Osteocyte (in vitro differentiated cells): ENCODE measurements at regions not wholly inside any gene's neighbourhood (a gene's known extent, or its start where the extent isn't known, plus 50 kb on each side); places are given as distances from the start of the nearest gene placed in this dataset.
"Not testable (repeated sequence)": the region's sequence is repeated elsewhere in the genome, so short reads cannot be mapped to it uniquely, and the experiment has no call there.

ENCODE experiments used
- DNase-seq: peaks from one replicate; pipeline ENCODE4 v3.0.0; 2021; ENCODE audit warnings: mixed read lengths; ENCODE audit not compliant: unreplicated experiment; ENCODE audit errors: extremely low spot score
- H3K27ac Mint-ChIP-seq: one replicate; pipeline ENCODE4 v1.8.0; 2021; ENCODE audit warnings: mild to moderate bottlenecking, mixed read lengths; ENCODE audit not compliant: unreplicated experiment
- H3K27me3 Mint-ChIP-seq: one replicate; pipeline ENCODE4 v1.8.0; 2021; ENCODE audit warnings: mixed read lengths; ENCODE audit not compliant: unreplicated experiment
- H3K36me3 Mint-ChIP-seq: one replicate; pipeline ENCODE4 v1.8.0; 2021; ENCODE audit warnings: mixed read lengths; ENCODE audit not compliant: unreplicated experiment
- H3K4me1 Mint-ChIP-seq: one replicate; pipeline ENCODE4 v1.8.0; 2021; ENCODE audit warnings: mixed read lengths; ENCODE audit not compliant: unreplicated experiment
- H3K4me3 Mint-ChIP-seq: one replicate; pipeline ENCODE4 v1.8.0; 2021; ENCODE audit warnings: mild to moderate bottlenecking, moderate library complexity, mixed read lengths; ENCODE audit not compliant: unreplicated experiment
- H3K9me3 Mint-ChIP-seq: one replicate; pipeline ENCODE4 v1.8.0; 2021; ENCODE audit warnings: mixed read lengths; ENCODE audit not compliant: unreplicated experiment
- TF ChIP-seq, protein P1 (sequence below): fragments of 200-600 bp; sonication (generic); IDR thresholded peaks from 2 replicates; pipeline ENCODE4 v1.5.0; 2021; ENCODE audit warnings: antibody characterized with exemption, mild to moderate bottlenecking, moderate library complexity

DNA sequence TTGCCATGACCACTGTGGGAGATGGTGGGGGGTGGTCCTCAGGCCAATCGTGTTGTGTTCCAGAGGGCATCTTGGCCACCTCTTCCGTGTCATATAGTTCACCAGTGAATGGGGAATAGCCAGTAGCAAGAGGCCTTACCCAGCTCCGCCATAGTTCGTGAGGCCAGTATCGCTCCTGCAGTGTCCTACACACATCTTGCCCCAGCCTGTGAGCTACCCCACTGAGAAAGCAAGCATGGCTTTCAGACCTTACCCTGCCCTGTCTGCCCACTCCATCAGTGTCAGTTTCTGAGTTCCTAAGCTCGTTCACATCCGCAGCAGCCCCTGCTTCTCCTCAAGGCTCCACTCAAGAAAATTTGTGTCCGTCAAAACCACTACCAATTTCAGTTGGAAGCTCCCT lies 586.0 kb upstream of the PABPC5 start:
- not testable (repeated sequence) for H3K36me3 Mint-ChIP-seq, H3K4me1 Mint-ChIP-seq, H3K27ac Mint-ChIP-seq, H3K4me3 Mint-ChIP-seq, DNase-seq, H3K27me3 Mint-ChIP-seq
- H3K9me3 Mint-ChIP-seq: peaks cover 23% of the 10 kb centered on the region

DNA sequence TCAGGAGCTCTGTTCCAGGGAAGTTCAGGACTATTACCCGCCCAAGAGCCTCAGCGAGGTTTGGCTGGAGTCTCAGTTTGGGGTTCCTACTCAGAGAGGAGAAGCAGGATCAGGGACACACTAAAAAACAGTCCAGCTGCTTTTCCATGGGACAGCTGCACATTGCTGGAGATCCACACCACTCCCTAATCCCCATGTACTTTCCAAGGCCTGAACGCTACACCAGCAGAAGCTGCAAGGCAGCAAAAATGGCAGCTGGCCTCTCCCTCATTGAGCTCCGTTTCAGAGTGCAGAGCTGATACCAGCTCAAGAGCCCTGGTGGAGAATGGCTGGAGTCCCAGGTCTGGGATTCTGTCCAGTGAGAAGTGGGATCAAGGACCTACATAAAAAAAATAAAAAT lies 551.2 kb upstream of the PABPC5 start:
- no peak overlapping the region for H3K4me3 Mint-ChIP-seq
- TF ChIP-seq, protein P1, sequence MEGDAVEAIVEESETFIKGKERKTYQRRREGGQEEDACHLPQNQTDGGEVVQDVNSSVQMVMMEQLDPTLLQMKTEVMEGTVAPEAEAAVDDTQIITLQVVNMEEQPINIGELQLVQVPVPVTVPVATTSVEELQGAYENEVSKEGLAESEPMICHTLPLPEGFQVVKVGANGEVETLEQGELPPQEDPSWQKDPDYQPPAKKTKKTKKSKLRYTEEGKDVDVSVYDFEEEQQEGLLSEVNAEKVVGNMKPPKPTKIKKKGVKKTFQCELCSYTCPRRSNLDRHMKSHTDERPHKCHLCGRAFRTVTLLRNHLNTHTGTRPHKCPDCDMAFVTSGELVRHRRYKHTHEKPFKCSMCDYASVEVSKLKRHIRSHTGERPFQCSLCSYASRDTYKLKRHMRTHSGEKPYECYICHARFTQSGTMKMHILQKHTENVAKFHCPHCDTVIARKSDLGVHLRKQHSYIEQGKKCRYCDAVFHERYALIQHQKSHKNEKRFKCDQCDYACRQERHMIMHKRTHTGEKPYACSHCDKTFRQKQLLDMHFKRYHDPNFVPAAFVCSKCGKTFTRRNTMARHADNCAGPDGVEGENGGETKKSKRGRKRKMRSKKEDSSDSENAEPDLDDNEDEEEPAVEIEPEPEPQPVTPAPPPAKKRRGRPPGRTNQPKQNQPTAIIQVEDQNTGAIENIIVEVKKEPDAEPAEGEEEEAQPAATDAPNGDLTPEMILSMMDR: no peak
- DNase-seq: no peak
- H3K27me3 Mint-ChIP-seq: no peaks in the 10 kb centered on the region
- no peak overlapping the region for H3K27ac Mint-ChIP-seq
- H3K36me3 Mint-ChIP-seq: no peaks in the 10 kb centered on the region
- H3K9me3 Mint-ChIP-seq: peaks cover 28% of the 10 kb centered on the region
- no peaks in the 10 kb centered on the region for H3K4me1 Mint-ChIP-seq

DNA sequence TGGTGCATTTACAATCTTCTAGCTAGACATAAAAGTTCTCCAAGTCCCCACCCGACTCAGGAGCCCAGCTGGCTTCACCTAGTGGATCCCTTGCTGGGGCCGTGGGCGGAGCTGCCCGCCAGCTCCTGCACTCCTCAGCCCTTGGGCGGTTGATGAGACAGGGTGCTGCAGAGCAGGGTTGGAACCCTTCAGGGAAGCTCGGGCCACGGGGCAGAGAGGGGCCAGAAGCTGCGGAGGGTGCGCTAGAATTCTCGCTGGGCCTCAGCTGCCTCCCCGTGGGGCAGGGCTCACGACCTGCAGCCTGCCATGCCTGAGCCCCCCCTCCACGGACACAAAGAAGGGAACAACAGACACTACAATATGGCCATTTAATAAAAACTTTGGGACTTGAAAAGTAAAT lies 519.8 kb upstream of the PABPC5 start:
- not testable (repeated sequence) for H3K9me3 Mint-ChIP-seq, H3K4me1 Mint-ChIP-seq, H3K36me3 Mint-ChIP-seq, DNase-seq, H3K27me3 Mint-ChIP-seq, H3K4me3 Mint-ChIP-seq, H3K27ac Mint-ChIP-seq

DNA sequence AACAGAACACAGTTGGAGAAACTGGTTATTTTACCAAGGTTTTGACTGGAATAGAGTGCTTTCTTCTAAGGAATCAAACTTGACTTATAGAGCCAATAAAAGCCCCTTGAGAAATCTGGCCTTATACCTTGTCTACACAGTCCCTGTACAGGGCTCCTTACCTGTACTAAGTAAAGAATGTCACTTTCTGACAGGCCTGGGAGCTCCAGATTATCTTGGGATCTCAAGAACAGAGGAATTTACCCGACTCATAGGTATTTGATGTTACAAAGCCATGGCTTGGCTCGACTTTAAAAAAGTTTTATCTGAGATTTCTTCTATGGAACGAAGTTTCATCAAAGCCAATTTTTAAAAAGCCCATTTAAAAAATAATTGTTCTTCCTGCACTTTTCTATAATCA lies 487.8 kb upstream of the PABPC5 start:
- H3K36me3 Mint-ChIP-seq, H3K27me3 Mint-ChIP-seq, H3K4me1 Mint-ChIP-seq, H3K27ac Mint-ChIP-seq, DNase-seq, H3K4me3 Mint-ChIP-seq, H3K9me3 Mint-ChIP-seq: not testable (repeated sequence)

DNA sequence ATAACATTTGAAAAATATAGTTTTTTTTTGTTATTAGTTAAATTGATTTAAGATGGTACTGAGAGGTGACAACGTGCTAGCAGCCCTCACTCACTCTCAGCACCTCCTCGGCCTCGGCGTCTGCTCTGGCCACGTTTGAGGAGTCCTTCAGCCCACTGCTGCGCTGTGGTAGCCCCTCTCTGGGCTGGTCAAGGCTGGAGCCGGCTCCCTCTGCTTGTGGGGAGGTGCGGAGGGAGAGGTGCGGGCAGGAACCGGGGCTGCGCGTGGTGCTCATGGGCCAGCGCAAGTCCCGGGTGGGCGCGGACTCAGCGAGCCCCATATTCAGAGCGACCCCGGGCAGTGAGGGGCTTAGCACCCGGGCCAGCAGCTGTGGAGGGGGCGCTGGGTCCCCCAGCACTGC lies 439.4 kb upstream of the PABPC5 start:
- not testable (repeated sequence) for H3K9me3 Mint-ChIP-seq, H3K27me3 Mint-ChIP-seq, H3K4me1 Mint-ChIP-seq, H3K4me3 Mint-ChIP-seq, DNase-seq, H3K27ac Mint-ChIP-seq, H3K36me3 Mint-ChIP-seq

DNA sequence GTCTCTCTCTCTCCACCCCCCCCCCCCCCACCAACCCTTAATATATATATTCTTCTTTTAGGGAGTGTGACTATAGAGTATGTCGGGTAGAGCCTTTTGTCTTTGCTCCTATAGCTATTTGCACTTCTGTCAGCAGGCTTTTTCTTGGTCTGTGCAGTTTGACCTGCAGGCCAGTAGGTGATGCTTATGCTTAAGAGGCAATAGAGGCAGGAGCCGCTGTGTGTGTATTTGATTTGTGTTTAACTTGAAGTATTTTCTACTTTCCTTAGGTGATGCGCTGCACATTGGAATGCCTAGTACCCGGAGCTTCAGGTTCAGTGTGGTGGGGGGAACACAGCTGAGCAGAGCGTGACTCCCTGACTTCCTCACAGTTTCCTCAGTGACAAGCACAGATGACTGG lies 416.5 kb upstream of the PABPC5 start:
- not testable (repeated sequence) for H3K4me1 Mint-ChIP-seq, H3K4me3 Mint-ChIP-seq, H3K36me3 Mint-ChIP-seq, H3K9me3 Mint-ChIP-seq, H3K27ac Mint-ChIP-seq, H3K27me3 Mint-ChIP-seq, DNase-seq

DNA sequence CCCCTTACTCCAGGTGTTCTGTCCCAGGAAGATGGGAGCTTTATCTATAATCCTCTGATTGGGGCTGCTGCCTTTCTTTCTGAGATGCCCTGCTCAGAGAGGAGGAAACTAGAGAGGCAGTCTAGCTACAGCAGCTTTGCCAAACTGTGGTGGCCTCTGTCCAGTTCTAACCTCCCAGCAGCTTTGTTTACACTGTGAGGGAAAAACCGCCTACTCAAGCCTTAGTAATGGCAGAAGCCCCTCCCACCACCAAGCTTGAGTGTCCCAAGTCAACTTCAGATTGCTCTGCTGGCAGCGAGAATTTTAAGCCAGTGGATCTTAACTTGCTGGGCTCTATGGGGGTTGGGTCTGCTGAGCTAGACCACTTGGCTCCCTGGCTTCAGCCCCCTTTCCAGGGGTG lies 394.9 kb upstream of the PABPC5 start:
- Mint-ChIP-seq H3K4me3 (no peak overlapping the region), H3K27me3 (no peaks in the 10 kb centered on the region), H3K27ac (no peak overlapping the region), H3K36me3 (no peaks in the 10 kb centered on the region), H3K9me3 (peaks cover 64% of the 10 kb centered on the region), H3K4me1 (no peaks in the 10 kb centered on the region)
- DNase-seq: no peak
- TF ChIP-seq, protein P1: no peak

DNA sequence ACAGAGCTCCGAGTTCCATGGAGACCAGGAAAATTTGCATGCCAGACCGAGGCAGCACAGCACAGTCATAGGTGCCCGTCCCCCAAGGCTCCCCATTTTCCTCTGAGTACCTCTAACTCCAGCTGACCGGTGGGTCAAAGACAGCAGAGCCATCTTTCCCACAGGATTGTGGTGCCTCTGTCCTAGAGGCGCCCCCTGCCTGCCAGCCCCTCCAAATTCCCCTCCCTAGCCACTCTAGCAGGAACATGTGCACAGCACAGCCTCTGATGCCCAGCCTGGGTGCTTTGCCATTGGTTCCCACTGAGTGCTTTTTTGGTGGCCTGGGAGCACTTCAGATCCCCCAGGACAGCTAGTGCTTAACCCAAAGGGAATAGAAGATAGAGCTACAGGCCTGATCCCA lies 368.5 kb upstream of the PABPC5 start:
- no peaks in the 10 kb centered on the region for H3K36me3 Mint-ChIP-seq
- H3K27me3 Mint-ChIP-seq: no peaks in the 10 kb centered on the region
- H3K27ac Mint-ChIP-seq: no peak overlapping the region
- no peak overlapping the region for H3K4me3 Mint-ChIP-seq
- no peak for DNase-seq
- TF ChIP-seq, protein P1: no peak
- no peaks in the 10 kb centered on the region for H3K4me1 Mint-ChIP-seq
- peaks cover 55% of the 10 kb centered on the region for H3K9me3 Mint-ChIP-seq
